CD4-positive, alpha-beta T cell treated with Interferon alpha-2 for 1 hour (primary cell): ENCODE measurements at regions not wholly inside any gene's neighbourhood (a gene's known extent, or its start where the extent isn't known, plus 50 kb on each side); places are given as distances from the start of the nearest gene placed in this dataset.

Experiments used
- DNase-seq, 2 donors: peaks; one replicate each; pipeline ENCODE4 v3.0.0-alpha.2; 2020 to 2022

GRCh38 chr1:61520401-61520800 lies 204.5 kb downstream of the TM2D1 start:
- no peak for DNase-seq

GRCh38 chr1:61519631-61520030 lies 205.3 kb downstream of the TM2D1 start:
- no peak for DNase-seq

- DNase-seq: no peak
Observed at GRCh38 chr1:61518670-61519400, 206.1 kb downstream of the TM2D1 start.

DNA sequence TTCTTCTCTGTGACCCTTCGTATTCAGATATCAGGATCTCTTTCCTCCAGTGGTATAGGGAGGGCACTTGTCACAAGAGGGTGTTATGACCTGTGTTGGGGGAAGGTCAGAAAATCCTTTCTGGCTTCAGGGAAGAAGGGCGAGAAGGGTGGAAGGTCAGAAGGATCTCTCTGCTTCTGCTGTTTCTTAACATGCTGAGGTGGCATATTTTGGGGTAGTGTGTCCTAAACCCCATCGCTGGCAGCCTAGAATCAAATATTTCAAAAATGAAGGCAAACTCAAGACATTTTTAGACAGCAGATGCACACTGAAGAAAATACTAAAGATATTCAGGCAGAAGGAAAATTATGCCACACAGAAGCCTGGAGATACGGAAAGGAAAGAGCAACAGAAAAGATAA lies 207.6 kb downstream of the TM2D1 start:
- no peak for DNase-seq

DNA sequence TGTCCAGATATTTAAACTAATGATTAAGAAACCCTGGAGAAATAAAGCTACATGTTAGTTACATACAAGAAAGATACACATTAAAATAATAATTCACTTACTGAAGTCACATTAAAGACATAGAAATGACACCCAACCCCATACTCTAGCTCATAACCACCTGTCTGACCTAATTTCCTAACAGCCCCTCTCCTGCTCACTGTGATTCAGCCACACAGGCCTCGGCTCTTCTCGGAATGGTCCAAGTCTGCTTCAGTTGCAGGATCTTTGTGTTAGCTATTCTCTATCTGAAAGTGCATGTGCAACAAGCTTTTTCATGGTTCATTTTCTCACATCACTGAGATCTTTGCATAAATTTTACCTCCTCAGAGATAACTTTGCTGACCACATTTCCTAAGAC lies 209.8 kb downstream of the TM2D1 start:
- DNase-seq: no peak
